Right lobe of liver (tissue), 4 donors: ENCODE measurements at regions not wholly inside any gene's neighbourhood (a gene's known extent, or its start where the extent isn't known, plus 50 kb on each side); places are given as distances from the start of the nearest gene placed in this dataset.

Source experiments
- POLR2A ChIP-seq: fragments of 450-650 bp; IDR thresholded peaks from one replicate; pipeline ENCODE4 v1.6.1; 2017; ENCODE audit warnings: antibody characterized with exemption, mild to moderate bottlenecking
- TF ChIP-seq, protein P1 (sequence below), 4 donors: fragments of 200-600 bp in 3 of 4; fragments of 450-650 bp in 1 of 4; IDR thresholded peaks; one replicate each; pipeline versions ENCODE4 v1.5.1 to v1.8.0; 2016 to 2022; ENCODE audit warnings: antibody characterized with exemption in 4 of 4, mild to moderate bottlenecking in 2 of 4
- donor health status: DM: no; HTN: no; CAD: no.
- donor health status: DM: no; HTN: no; CAD: no.
- donor health status: DM: no; HTN: yes; CAD: no.

DNA sequence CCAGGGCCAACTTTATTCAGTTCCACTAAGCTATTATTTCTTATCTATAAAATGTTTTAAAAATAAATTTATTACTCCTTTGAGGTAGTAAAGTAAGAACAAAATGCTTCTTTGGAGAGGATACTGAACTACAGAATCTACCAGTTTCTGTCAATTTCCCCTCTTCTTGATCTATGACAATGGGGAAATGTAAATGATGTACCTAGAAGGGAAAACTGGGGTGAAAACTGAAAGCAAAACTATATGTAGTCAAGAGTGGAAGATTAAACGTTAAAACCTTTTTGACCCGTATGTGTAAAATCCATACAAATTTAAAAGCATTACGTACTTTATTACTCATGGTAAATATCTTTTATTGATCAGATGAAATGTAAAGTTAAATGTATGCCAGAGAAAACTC lies 1287.8 kb upstream of the TMEFF2 start:
- TF ChIP-seq, protein P1, sequence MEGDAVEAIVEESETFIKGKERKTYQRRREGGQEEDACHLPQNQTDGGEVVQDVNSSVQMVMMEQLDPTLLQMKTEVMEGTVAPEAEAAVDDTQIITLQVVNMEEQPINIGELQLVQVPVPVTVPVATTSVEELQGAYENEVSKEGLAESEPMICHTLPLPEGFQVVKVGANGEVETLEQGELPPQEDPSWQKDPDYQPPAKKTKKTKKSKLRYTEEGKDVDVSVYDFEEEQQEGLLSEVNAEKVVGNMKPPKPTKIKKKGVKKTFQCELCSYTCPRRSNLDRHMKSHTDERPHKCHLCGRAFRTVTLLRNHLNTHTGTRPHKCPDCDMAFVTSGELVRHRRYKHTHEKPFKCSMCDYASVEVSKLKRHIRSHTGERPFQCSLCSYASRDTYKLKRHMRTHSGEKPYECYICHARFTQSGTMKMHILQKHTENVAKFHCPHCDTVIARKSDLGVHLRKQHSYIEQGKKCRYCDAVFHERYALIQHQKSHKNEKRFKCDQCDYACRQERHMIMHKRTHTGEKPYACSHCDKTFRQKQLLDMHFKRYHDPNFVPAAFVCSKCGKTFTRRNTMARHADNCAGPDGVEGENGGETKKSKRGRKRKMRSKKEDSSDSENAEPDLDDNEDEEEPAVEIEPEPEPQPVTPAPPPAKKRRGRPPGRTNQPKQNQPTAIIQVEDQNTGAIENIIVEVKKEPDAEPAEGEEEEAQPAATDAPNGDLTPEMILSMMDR (IDR thresholded peaks at IDR 0.05), result no peak
- no peak for TF ChIP-seq POLR2A
